Inflammatory macrophage (primary cell): ENCODE measurements at regions not wholly inside any gene's neighbourhood (a gene's known extent, or its start where the extent isn't known, plus 50 kb on each side); places are given as distances from the start of the nearest gene placed in this dataset.
"Not testable (repeated sequence)": the region's sequence is repeated elsewhere in the genome, so short reads cannot be mapped to it uniquely, and the experiment has no call there.

Source experiments
- DNase-seq, 2 donors: peaks; one replicate each; pipeline ENCODE4 v3.0.0-alpha.2; 2020 to 2022

DNA sequence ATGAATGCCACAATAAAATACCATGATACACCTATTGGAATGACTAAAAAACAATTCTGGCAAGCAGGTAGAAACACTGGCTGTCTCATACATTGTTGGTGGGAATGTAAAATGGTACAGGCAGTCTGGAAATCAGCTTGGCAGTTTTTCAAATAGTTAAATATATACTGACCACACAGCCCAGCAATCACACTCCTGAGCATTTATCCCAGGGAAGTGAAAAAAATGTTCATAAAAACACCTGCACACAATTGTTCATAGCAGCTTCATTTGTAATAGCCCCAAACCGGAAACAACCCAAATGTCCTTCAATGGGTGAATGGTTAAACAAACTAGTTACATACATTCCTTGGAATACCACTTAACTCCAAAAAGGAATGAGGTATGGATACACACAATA, 137.2 kb downstream of the TFCP2L1 start:
- no peak for DNase-seq

DNA sequence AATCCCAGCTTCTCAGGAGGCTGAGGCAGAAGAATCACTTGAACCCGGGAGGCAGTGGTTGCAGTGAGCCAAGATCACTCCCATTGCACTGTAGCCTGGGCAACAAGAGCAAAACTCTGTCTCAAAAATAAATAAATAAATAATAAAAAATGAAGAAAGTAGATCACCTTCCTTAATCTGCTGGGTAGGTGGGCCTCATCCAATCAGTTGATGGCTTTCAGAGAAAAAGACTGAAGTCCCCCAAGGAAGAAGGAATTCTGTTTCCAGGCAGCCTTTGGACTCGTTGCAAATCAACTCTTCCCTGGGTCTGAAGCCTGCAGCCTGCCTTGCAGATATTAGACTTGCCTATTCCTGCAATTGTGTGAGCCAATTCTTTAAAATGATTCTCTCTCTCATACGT, 136.5 kb downstream of the TFCP2L1 start:
- DNase-seq: no peak

GRCh38 chr2:121149384-121149783, 135.6 kb downstream of the TFCP2L1 start:
- DNase-seq: no peak

- no peak for DNase-seq
Observed at GRCh38 chr2:121150126-121150525, 134.9 kb downstream of the TFCP2L1 start.

- DNase-seq: no peak
Observed at GRCh38 chr2:121150713-121151112, 134.3 kb downstream of the TFCP2L1 start.

DNA sequence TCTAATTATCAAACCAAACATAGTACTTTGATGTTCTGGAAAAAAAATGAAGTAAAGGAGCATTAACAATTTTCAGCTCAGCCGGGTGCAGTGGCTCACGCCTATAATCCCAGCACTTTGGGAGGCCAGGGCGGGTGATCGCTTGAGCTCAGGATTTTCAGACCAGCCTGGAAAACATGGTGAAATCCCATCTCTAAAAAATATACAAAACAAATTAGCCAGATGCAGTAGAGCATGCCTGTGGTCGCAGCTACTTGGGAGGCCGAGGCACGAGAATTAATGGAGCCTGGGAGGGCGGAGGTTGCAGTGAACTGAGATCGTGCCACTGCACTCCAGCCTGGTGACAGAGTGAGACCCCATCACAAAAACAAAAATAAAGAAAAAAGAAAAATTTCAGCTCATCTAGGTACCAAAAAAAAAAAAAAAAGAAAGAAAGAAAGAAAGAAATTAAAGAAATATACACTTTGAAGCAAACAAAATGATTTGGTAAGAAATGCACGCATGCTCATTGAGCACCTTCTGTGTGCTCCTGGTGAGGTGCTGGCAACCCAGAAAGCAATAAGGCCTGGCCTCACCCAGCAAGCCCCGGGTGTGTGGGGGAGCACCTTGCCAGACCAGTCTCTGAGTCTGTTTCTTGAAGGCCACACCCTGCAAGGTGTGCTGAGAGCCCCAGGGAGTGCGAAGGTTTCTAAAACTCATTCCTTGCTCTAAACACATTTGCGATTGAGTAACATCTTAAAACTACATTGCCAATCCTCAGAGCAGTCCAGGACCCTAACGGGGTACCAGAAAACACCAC, 133.5 kb downstream of the TFCP2L1 start:
- no peak for DNase-seq

DNA sequence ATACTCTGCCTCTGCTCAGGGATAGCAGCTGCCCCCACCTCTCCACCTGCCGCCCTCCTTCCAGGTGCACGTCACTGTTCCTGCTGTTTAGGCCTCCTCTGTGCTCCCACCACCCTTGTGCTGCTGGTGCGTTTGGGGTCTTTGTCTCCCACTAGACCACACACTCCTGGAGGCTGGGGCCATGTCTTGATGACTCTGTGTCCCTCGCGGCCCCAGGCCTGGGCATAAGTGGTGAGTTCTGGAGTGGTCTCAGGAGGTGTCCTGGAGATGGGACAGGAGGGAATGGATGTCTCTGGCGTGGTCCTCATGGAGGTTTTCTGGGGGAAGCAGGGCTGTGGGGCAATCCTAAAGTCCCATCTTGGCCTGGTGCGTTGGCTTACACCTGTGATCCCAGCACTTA, 132.1 kb downstream of the TFCP2L1 start:
- DNase-seq: no peak

DNA sequence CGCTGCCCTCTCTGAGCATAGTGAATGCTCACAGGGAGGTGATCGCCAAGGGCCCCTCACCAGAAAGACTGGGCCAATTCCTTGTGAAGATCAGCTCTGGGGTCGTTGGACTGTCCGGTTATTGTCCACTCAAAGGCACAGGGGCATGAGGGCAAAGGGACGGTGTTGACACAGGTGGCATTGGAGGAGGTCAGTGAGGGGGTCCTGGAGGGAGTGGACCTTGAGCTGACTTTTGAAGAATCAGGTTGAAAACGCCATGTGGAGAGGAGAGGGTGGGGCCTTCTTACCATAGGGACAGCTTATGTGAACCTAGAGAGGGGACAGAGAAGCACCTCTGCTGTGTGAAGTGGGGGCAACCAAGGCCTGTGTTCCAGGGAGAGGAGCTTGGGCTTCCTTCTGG, 131.5 kb downstream of the TFCP2L1 start:
- DNase-seq: no peak

GRCh38 chr2:121155502-121156056, 129.4 kb downstream of the TFCP2L1 start:
- no peak for DNase-seq

- DNase-seq: not testable (repeated sequence)
Observed at GRCh38 chr2:121157481-121157880, 127.5 kb downstream of the TFCP2L1 start.

DNA sequence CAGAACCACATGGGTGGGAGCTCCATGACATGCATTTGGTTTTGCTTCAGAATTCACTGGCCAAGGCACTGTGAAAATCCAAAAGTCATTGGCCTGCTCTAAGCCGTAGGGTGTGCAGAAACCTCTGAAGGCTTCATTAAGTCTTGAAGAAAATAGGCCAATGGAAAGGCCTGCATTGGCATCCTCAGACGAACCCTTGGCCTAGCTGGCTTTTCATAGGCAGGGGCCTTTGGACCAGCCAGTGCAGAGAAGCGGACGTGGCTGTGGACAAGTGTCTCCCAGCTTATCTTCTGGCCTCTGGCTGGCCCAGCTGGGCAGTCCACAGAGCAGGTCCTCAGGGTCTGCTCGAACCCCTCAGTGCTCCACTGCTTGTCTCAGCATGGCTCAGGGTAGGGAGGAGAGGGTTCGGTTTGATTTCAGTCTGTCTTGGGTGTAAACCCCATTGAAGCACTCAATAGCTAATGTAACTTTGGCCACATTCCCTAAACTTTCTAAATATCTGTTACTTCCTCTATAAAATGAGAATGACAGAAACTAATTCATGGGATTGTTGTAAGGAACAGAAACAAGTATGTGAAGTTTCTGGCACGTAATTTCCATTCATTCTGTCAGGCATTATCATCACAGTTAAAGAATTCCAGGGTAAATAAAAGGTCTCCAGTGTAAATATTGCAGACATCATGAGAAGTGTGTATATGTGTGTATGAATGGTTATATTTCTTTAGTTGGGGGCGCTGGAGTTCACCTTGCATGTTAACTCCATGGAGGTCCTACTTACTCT, 125.5 kb downstream of the TFCP2L1 start:
- no peak for DNase-seq

DNA sequence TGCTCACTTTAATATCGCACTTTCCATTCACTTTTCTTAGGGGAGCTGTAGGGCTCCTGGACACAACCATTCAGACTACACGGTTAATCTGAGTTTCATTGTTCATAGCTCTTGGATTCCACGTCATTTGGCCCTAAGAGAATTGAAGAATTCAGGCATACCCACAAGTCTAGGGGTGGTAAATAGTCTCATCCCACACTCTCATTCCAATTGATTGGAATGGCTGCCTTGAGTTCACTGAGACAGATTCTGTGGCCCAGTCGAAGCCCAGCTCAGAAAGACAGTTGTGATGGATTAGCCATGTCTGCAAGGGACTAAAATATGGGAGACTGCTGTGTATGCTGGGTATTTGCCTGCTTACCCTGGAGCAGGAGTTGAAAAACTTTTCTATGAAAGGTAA, 124.6 kb downstream of the TFCP2L1 start:
- no peak for DNase-seq

GRCh38 chr2:121161272-121161671, 123.7 kb downstream of the TFCP2L1 start:
- DNase-seq: no peak

DNA sequence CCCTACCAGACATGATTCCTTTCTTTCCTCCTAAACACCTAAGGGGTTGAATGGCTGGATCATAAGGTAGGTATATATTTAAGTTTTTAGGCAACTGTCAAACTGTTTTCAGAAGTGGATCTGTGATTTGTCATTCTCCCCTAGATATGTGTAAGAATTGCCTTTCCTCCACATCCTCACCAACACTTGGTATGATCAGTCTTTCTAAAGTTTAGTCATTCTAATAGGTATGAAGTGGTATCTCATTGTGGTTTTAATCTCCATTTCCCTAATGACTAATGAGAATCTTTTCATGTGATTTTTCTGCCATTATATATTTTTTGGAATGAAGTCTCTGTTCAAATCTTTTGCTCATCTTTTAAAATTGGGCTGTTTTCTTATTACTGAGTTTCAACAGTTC, 122.1 kb downstream of the TFCP2L1 start:
- DNase-seq: no peak

GRCh38 chr2:121164042-121164441, 121.0 kb downstream of the TFCP2L1 start:
- DNase-seq: no peak

DNA sequence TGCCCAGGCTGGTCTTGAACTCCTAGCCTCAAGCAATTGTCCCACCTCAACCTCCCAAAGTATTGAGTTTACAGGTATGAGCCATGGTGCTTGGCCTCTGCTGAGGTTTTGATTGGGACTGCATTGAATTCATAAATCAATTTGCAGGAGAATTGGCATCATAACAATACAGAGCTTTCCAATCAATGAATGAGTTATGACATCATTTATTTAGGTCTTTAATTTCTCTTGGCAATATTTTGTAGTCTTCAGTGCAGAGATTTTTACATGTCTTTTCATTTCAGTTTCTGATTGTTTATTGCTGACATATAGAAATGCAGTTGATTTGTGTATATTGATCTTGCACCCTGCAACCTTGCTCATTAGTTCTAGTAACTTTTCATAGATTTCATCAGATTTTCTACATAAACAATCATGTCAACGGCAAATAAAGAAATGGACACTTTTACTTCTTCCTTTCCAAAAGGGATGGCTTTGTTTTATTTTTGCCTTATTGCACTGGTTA, 119.9 kb downstream of the TFCP2L1 start:
- DNase-seq: no peak
